GM12891 (cell line): ENCODE measurements at regions not wholly inside any gene's neighbourhood (a gene's known extent, or its start where the extent isn't known, plus 50 kb on each side); places are given as distances from the start of the nearest gene placed in this dataset.
"Not testable (repeated sequence)": the region's sequence is repeated elsewhere in the genome, so short reads cannot be mapped to it uniquely, and the experiment has no call there.

ENCODE experiments used
- DNase-seq: peaks from one replicate; pipeline ENCODE4 v3.0.0; 2011; ENCODE audit warnings: low spot score; ENCODE audit not compliant: insufficient read length
- FAIRE-seq: peaks from 2 replicates; lab custom pipeline; 2011; peaks lifted over from hg19 to GRCh38; lab: Jason Lieb, UNC
- PAX5 ChIP-seq: IDR thresholded peaks from 2 replicates; pipeline ENCODE4 v1.6.1; 2011; ENCODE audit warnings: low read length, moderate library complexity, mild to moderate bottlenecking; ENCODE audit not compliant: insufficient read depth, severe bottlenecking
- POLR2A ChIP-seq: IDR thresholded peaks from 2 replicates; pipeline ENCODE4 v1.6.1; 2011; ENCODE audit warnings: low read depth, low read length, control low read depth
- POLR2AphosphoS5 ChIP-seq: IDR thresholded peaks from 2 replicates; pipeline ENCODE4 v1.6.1; 2011; ENCODE audit warnings: low read depth, low read length, control low read depth
- POU2F2 ChIP-seq: IDR thresholded peaks from 2 replicates; pipeline ENCODE4 v1.6.1; 2011; ENCODE audit warnings: low read depth, mild to moderate bottlenecking, control low read depth, low read length, moderate library complexity
- SPI1 ChIP-seq: IDR thresholded peaks from 2 replicates; pipeline ENCODE4 v1.6.1; 2011; ENCODE audit warnings: low read depth, low read length, control low read depth
- TAF1 ChIP-seq: IDR thresholded peaks from 2 replicates; pipeline ENCODE4 v1.6.1; 2011; ENCODE audit warnings: low read depth, low read length, control low read depth

DNA sequence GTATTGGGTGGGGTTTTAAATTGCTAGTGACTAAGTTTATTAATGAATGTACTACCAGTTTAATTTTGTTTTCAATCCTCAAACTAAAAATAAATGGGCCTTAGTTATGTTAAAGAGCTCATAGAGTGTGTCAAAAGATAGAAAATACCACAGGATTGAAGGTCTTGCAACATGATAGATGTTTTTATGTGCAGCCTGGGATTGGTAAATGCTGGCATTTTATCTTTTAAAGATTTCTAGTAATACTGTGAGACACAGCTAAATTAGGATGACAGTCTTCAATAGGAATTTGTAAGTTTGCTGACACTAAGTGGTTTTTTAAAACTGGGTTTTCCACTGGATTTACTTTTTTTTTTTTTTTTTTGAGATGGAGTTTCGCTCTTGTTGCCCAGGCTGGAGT, 122.3 kb downstream of the HAUS1 start:
- FAIRE-seq (no peak), DNase-seq (no peak)
- TF ChIP-seq POU2F2 (no peak), POLR2AphosphoS5 (no peak), PAX5 (no peak), TAF1 (no peak), POLR2A (no peak), SPI1 (no peak)

GRCh38 chr18:46229641-46230040, 125.5 kb downstream of the HAUS1 start:
- not testable (repeated sequence) for FAIRE-seq, DNase-seq

DNA sequence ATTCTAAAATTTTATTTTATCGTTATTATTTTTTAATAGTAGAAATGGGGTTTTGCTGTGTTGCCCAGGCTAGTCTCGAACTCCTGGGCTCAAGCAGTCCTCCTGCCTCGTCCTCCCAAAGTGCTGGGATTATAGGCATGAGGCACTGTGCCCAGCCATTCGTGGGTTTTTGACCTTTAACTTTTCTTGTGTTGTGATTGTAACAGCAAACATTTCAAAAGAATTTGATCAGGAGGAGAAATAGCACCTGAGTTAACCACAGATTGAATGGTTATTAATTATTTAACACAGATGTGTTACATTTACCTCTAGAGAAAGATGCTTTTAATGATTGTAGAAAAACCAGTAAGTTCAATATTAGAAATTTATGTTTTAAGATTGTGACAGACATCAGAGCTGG, 132.0 kb downstream of the HAUS1 start:
- TF ChIP-seq PAX5 (no peak), TAF1 (no peak), SPI1 (no peak), POU2F2 (no peak), POLR2AphosphoS5 (no peak), POLR2A (no peak)
- FAIRE-seq (no peak), DNase-seq (no peak)

- no peak for FAIRE-seq
- no peak for DNase-seq
- no peak for TF ChIP-seq POLR2A
- no peak for TF ChIP-seq TAF1
- TF ChIP-seq SPI1, result no peak
- TF ChIP-seq PAX5, result no peak
- TF ChIP-seq POU2F2, result no peak
- TF ChIP-seq POLR2AphosphoS5, result no peak
Measured at GRCh38 chr18:46237891-46238290, 133.7 kb downstream of the HAUS1 start.

- FAIRE-seq (no peak), DNase-seq (no peak)
- TF ChIP-seq POLR2AphosphoS5, result no peak
- no peak for TF ChIP-seq PAX5
- TF ChIP-seq SPI1, result no peak
- TF ChIP-seq POU2F2, result no peak
Measured at GRCh38 chr18:46239549-46239948, 135.4 kb downstream of the HAUS1 start.

DNA sequence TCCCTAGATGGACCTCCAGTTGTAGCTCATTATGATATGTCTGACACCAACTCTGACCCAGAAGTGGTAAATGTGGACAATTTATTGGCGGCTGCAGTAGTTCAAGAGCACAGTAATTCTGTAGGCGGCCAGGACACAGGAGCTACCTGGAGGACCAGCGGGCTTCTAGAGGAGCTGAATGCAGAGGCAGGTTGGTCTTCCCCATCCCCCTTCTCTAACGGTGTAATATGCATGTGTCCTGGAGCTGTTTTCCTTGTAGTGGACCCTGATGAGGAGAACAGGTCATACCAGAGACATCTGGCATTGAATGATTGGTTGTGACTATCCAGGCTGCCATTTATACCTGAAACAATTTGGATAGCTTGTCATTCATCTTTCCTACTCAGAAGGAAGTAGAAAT, 135.8 kb downstream of the HAUS1 start:
- DNase-seq, result no peak
- TF ChIP-seq POLR2A, result no peak
- TF ChIP-seq SPI1, result no peak
- no peak for TF ChIP-seq TAF1
- no peak for TF ChIP-seq POLR2AphosphoS5
- TF ChIP-seq PAX5, result no peak
- no peak for FAIRE-seq

GRCh38 chr18:46241393-46241792, 137.2 kb downstream of the HAUS1 start:
- DNase-seq, FAIRE-seq: not testable (repeated sequence)

GRCh38 chr18:46242183-46242582, 138.0 kb downstream of the HAUS1 start:
- no peak for FAIRE-seq
- no peak for TF ChIP-seq POLR2A
- TF ChIP-seq POLR2AphosphoS5, result no peak
- no peak for TF ChIP-seq SPI1
- no peak for TF ChIP-seq PAX5
- TF ChIP-seq POU2F2, result no peak
- no peak for TF ChIP-seq TAF1
- DNase-seq, result no peak

DNA sequence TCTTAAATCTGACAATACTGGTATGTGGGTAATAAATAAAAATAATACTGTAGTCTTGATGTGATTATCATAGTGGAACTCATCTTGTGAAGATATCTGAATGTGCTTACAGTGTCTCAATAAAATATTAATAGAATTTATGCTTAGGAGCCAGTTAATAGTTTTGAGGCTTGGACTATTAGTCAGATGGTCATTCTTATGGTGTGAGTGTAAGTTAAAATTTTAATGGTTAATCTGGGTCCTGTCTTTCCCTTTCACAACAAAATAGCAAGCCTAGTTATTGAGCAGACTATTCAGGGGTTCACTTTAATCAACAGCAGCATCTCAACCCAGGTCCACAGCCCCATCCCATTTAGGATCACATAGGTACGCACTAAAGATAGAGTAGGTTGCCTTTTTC, 138.9 kb downstream of the HAUS1 start:
- no peak for FAIRE-seq
- TF ChIP-seq POLR2AphosphoS5 (no peak), SPI1 (no peak), POLR2A (no peak), TAF1 (no peak), POU2F2 (no peak), PAX5 (no peak)
- no peak for DNase-seq

- no peak for TF ChIP-seq TAF1
- TF ChIP-seq SPI1, result no peak
- no peak for TF ChIP-seq POLR2AphosphoS5
- TF ChIP-seq POLR2A, result no peak
- no peak for TF ChIP-seq POU2F2
- no peak for TF ChIP-seq PAX5
- FAIRE-seq, result no peak
Measured at GRCh38 chr18:46243673-46244072, 139.5 kb downstream of the HAUS1 start.

DNA sequence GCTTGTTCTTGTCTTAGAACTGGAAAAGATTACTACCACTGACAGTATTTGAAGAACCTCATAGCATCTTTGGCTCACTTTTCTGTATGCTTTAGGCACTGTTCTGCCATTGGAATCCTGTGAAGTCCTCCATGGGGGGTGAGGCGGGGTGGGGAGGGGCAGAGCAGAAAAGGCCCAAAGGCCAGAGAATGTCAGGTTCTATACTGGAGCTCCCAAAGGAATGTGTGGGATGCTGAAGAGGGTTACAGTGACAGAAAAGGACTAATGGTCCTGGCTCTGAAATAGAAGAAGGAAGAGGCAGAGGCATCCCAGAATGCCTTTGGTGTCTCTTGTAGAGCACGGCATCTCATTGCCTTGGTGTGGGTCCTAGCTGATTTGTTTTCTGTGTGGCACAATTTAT, 141.9 kb downstream of the HAUS1 start:
- TF ChIP-seq POU2F2 (no peak), SPI1 (no peak), TAF1 (no peak), PAX5 (no peak), POLR2A (no peak), POLR2AphosphoS5 (no peak)
- no peak for FAIRE-seq
- no peak for DNase-seq

More at GRCh38 chr18:46243673-46244072, 139.5 kb downstream of the HAUS1 start:
- DNase-seq, result no peak
